PC-9 (cell line): ENCODE measurements at regions not wholly inside any gene's neighbourhood (a gene's known extent, or its start where the extent isn't known, plus 50 kb on each side); places are given as distances from the start of the nearest gene placed in this dataset.

Experiments
- BruUV-seq: library from RNA; stranded (reverse); fragments of 400-500 nt; replicated peaks from 2 replicates; lab custom pipeline; 2021; lab: Mats Ljungman, UMichigan
- CTCF ChIA-PET: fragments of 300-600 bp; sonication (Branson Sonifier 250); formaldehyde crosslinking; loops from one replicate; lab custom pipeline; 2022; ENCODE audit warnings: antibody characterized with exemption; lab: Charles Lee
- POLR2A ChIA-PET: fragments of 300-600 bp; sonication (Branson Sonifier 250); formaldehyde crosslinking; loops from one replicate; lab custom pipeline; 2022; ENCODE audit warnings: antibody characterized with exemption; ENCODE audit not compliant: unreplicated experiment; lab: Charles Lee
- DNase-seq, 2 experiments: peaks; one replicate each; pipeline versions ENCODE4 v3.0.0 to v3.0.0-alpha.2; 2015 to 2022; ENCODE audit warnings: mixed read lengths in 1 of 2
- H2AFZ ChIP-seq: fragments of 200-600 bp; sonication (generic); 2 replicates; pipeline ENCODE4 v1.8.1; 2017; ENCODE audit warnings: antibody characterized with exemption
- H3F3A ChIP-seq: fragments of 200-600 bp; sonication (generic); 2 replicates; pipeline ENCODE4 v1.8.1; 2017; ENCODE audit warnings: antibody characterized with exemption, mild to moderate bottlenecking, low read depth; ENCODE audit not compliant: insufficient read depth
- H3K27ac ChIP-seq: fragments of 200-600 bp; sonication (generic); 2 replicates; pipeline ENCODE4 v1.6.1; 2016; ENCODE audit warnings: mixed run types
- H3K27me3 ChIP-seq: fragments of 200-600 bp; sonication (generic); 2 replicates; pipeline ENCODE4 v1.6.1; 2016; ENCODE audit warnings: low read depth, mixed run types; ENCODE audit not compliant: insufficient read depth
- H3K36me3 ChIP-seq: fragments of 200-600 bp; sonication (generic); 2 replicates; pipeline ENCODE4 v1.6.1; 2016; ENCODE audit warnings: low read depth, mixed run types
- H3K4me1 ChIP-seq: fragments of 200-600 bp; sonication (generic); replicated peaks from 2 replicates; pipeline ENCODE4 v1.6.1; 2016; ENCODE audit warnings: mixed run types; ENCODE audit not compliant: insufficient read depth
- H3K4me2 ChIP-seq: fragments of 200-600 bp; sonication (generic); 2 replicates; pipeline ENCODE4 v1.6.1; 2017; ENCODE audit warnings: mixed run types
- H3K4me3 ChIP-seq: fragments of 200-600 bp; sonication (generic); 2 replicates; pipeline ENCODE4 v1.6.1; 2016; ENCODE audit warnings: mixed run types
- H3K79me2 ChIP-seq: fragments of 200-600 bp; sonication (generic); 2 replicates; pipeline ENCODE4 v1.6.1; 2017; ENCODE audit warnings: low read depth, mixed run types
- H3K9me2 ChIP-seq: fragments of 200-600 bp; sonication (generic); 2 replicates; pipeline ENCODE4 v1.8.1; 2017; ENCODE audit warnings: mild to moderate bottlenecking; ENCODE audit not compliant: insufficient read depth
- H3K9me3 ChIP-seq: fragments of 200-600 bp; sonication (generic); 2 replicates; pipeline ENCODE4 v1.8.1; 2016; ENCODE audit warnings: low read depth; ENCODE audit not compliant: insufficient read depth
- H4K20me1 ChIP-seq: fragments of 200-600 bp; sonication (generic); 2 replicates; pipeline ENCODE4 v1.8.1; 2017; ENCODE audit not compliant: insufficient read depth
- EZH2 ChIP-seq: fragments of 200-600 bp; sonication (generic); IDR thresholded peaks from 2 replicates; pipeline ENCODE4 v1.8.0; 2017; ENCODE audit warnings: antibody characterized with exemption, low read depth
- intact Hi-C: fragments of 100-400 bp; cut with micrococcal nuclease; formaldehyde crosslinking; loops from one replicate; pipeline ENCODE4 v1.10.0; 2022; ENCODE audit not compliant: unreplicated experiment
- TF ChIP-seq, protein P1 (sequence below): fragments of 200-600 bp; sonication (generic); conservative IDR thresholded peaks from 2 replicates; pipeline ENCODE4 v1.6.1; 2017; ENCODE audit warnings: mixed run types, antibody characterized with exemption, mild to moderate bottlenecking, moderate library complexity

- Histone ChIP-seq H3K4me2 (no peak overlapping the region), H4K20me1 (no peaks in the 10 kb centered on the region), H3K9me3 (no peaks in the 10 kb centered on the region), H3K27ac (no peak overlapping the region), H3K4me3 (no peak overlapping the region), H2AFZ (no peak overlapping the region), H3F3A (no peaks in the 10 kb centered on the region), H3K4me1 (no peaks in the 10 kb centered on the region), H3K27me3 (no peaks in the 10 kb centered on the region), H3K36me3 (no peaks in the 10 kb centered on the region), H3K79me2 (no peaks in the 10 kb centered on the region), H3K9me2 (no peaks in the 10 kb centered on the region)
- BruUV-seq, result no TSS peak
- DNase-seq, result no peak
- TF ChIP-seq, protein P1, sequence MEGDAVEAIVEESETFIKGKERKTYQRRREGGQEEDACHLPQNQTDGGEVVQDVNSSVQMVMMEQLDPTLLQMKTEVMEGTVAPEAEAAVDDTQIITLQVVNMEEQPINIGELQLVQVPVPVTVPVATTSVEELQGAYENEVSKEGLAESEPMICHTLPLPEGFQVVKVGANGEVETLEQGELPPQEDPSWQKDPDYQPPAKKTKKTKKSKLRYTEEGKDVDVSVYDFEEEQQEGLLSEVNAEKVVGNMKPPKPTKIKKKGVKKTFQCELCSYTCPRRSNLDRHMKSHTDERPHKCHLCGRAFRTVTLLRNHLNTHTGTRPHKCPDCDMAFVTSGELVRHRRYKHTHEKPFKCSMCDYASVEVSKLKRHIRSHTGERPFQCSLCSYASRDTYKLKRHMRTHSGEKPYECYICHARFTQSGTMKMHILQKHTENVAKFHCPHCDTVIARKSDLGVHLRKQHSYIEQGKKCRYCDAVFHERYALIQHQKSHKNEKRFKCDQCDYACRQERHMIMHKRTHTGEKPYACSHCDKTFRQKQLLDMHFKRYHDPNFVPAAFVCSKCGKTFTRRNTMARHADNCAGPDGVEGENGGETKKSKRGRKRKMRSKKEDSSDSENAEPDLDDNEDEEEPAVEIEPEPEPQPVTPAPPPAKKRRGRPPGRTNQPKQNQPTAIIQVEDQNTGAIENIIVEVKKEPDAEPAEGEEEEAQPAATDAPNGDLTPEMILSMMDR, result no peak
- TF ChIP-seq EZH2, result no peak
- intact Hi-C loops, result no loop called here
- CTCF ChIA-PET, result no interaction called here
- POLR2A ChIA-PET, result no interaction called here
Observed at GRCh38 chr4:96713271-96713850, 873.5 kb downstream of the PDHA2 start.

GRCh38 chr4:96729641-96730040 lies 889.7 kb downstream of the PDHA2 start:
- TF ChIP-seq, protein P1, result no peak
- no peak for TF ChIP-seq EZH2
- POLR2A ChIA-PET, result no interaction called here
- no TSS peak for BruUV-seq
- intact Hi-C loops, result no loop called here
- CTCF ChIA-PET, result no interaction called here
- Histone ChIP-seq H3K9me2 (no peaks in the 10 kb centered on the region), H3K27ac (no peak overlapping the region), H3K4me2 (no peak overlapping the region), H3K9me3 (no peaks in the 10 kb centered on the region), H3K36me3 (no peaks in the 10 kb centered on the region), H3K27me3 (no peaks in the 10 kb centered on the region), H3K4me1 (no peaks in the 10 kb centered on the region), H3K4me3 (no peak overlapping the region), H2AFZ (no peak overlapping the region), H4K20me1 (no peaks in the 10 kb centered on the region), H3K79me2 (no peaks in the 10 kb centered on the region), H3F3A (no peaks in the 10 kb centered on the region)
- DNase-seq, result no peak

GRCh38 chr4:96730432-96730831 lies 890.5 kb downstream of the PDHA2 start:
- intact Hi-C loops, result no loop called here
- DNase-seq, result no peak
- ChIA-PET POLR2A (no interaction called here), CTCF (no interaction called here)
- no peaks in the 10 kb centered on the region for H3K9me2 ChIP-seq
- no peaks in the 10 kb centered on the region for H3K27me3 ChIP-seq
- no peaks in the 10 kb centered on the region for H3K36me3 ChIP-seq
- TF ChIP-seq, protein P1, result no peak
- no peak for TF ChIP-seq EZH2
- H3K79me2 ChIP-seq, result no peaks in the 10 kb centered on the region
- no peak overlapping the region for H2AFZ ChIP-seq
- H3K9me3 ChIP-seq, result no peaks in the 10 kb centered on the region
- BruUV-seq, result no TSS peak
- H3K27ac ChIP-seq, result no peak overlapping the region
- H3F3A ChIP-seq, result no peaks in the 10 kb centered on the region
- no peaks in the 10 kb centered on the region for H3K4me1 ChIP-seq
- H3K4me3 ChIP-seq, result no peak overlapping the region
- no peak overlapping the region for H3K4me2 ChIP-seq
- H4K20me1 ChIP-seq, result no peaks in the 10 kb centered on the region
